ENCODE measurements at regions not wholly inside any gene's neighbourhood (a gene's known extent, or its start where the extent isn't known, plus 50 kb on each side); places are given as distances from the start of the nearest gene placed in this dataset.

GRCh38 chr3:153679714-153680113, 441.5 kb upstream of the ARHGEF26 start:
- no peak for DNase-seq
- H3K36me3 ChIP-seq (replicated peaks): no peaks in the 10 kb centered on the region
- in situ Hi-C loops (cut with HindIII; ENCODE audit: low pct_ligation_motif_present, low sequenced_read_pairs): no loop called here
- no peaks in the 10 kb centered on the region for H3K27me3 ChIP-seq (replicated peaks)
- H3K27ac ChIP-seq: no peak overlapping the region
- H3K4me3 ChIP-seq (ENCODE audit: low read depth, low read length): no peak overlapping the region
- TF ChIP-seq CTCF (IDR thresholded peaks at IDR 0.05; ENCODE audit: low read depth, low read length, missing control alignments): no peak

- no peak overlapping the region for H3K4me3 ChIP-seq (ENCODE audit: low read depth, low read length)
- no peak for TF ChIP-seq CTCF (IDR thresholded peaks at IDR 0.05; ENCODE audit: low read depth, low read length, missing control alignments)
- DNase-seq: no peak
- in situ Hi-C loops (cut with HindIII; ENCODE audit: low pct_ligation_motif_present, low sequenced_read_pairs): no loop called here
- H3K27me3 ChIP-seq (replicated peaks): no peaks in the 10 kb centered on the region
- no peaks in the 10 kb centered on the region for H3K36me3 ChIP-seq (replicated peaks)
- no peak overlapping the region for H3K27ac ChIP-seq
Measured at GRCh38 chr3:153680526-153680925, 440.7 kb upstream of the ARHGEF26 start.

- no peak for DNase-seq
- no peak overlapping the region for H3K27ac ChIP-seq
- H3K4me3 ChIP-seq (ENCODE audit: low read depth, low read length): no peak overlapping the region
- in situ Hi-C loops (cut with HindIII; ENCODE audit: low pct_ligation_motif_present, low sequenced_read_pairs): no loop called here
- TF ChIP-seq CTCF (IDR thresholded peaks at IDR 0.05; ENCODE audit: low read depth, low read length, missing control alignments): no peak
- H3K27me3 ChIP-seq (replicated peaks): no peaks in the 10 kb centered on the region
- no peaks in the 10 kb centered on the region for H3K36me3 ChIP-seq (replicated peaks)
Measured at GRCh38 chr3:153681057-153681456, 440.1 kb upstream of the ARHGEF26 start.

DNA sequence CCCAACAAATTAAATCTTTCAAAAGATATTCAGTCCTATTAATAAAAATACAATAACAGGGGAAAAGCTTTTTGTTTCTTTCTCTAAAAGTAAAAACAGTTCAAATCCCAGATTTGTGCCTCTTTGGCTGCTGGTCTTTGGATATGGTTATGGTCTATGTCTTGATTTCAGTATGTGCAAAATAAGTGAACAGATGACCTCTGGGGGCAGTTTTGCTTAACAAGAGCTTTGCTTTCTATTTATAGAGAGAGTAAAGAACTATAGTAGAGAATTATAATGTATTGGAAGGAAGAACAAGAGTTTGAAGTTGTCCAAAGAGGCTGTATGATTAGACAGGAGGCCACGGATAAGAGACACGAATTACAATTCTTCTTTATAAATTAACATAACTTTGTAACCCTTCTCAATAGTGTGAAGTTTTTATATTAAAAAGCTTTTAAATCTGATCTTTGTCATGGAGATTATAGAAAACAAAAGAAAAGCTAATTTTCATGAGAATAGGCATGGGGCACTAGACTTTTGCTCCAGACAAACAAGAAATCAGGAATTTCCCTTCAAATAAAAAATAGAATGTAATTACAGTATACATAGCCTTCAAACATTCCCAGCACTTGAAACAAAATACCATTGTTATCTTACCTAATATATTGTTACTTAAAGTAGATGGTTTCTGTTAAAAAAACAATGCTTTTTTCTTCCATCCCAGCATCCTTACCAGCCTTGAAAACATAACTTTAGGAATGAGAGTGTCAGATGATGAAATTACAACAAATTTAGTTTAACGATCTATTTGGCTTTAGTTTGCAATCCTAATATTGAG, 432.7 kb upstream of the ARHGEF26 start:
- Histone ChIP-seq H3K4me3 (ENCODE audit: low read depth, low read length) (no peak overlapping the region), H3K27ac (no peak overlapping the region), H3K27me3 (replicated peaks) (no peaks in the 10 kb centered on the region), H3K36me3 (replicated peaks) (no peaks in the 10 kb centered on the region)
- TF ChIP-seq CTCF (IDR thresholded peaks at IDR 0.05; ENCODE audit: low read depth, low read length, missing control alignments): no peak
- in situ Hi-C loops (cut with HindIII; ENCODE audit: low pct_ligation_motif_present, low sequenced_read_pairs): no loop called here
- DNase-seq: no peak

DNA sequence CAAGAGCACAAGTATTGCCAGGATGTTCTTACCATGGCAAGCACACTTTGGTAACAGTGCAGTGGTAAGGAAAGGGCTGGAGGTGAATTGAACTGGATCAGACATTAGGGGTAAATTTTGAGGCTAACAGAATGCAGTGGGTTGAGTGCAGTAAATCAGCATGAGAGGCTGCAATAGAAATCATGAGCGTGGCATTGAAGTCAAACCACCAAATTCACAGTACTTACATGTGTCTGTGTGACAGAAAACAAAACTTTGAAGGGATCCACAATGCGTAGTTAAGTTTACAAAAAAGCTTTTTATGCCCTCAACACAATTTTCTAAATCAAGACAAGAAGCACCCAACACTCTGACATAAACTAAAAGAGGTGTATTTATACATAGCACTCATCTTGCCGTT, 428.0 kb upstream of the ARHGEF26 start:
- no peaks in the 10 kb centered on the region for H3K36me3 ChIP-seq (replicated peaks)
- no peak for TF ChIP-seq CTCF (IDR thresholded peaks at IDR 0.05; ENCODE audit: low read depth, low read length, missing control alignments)
- no peak overlapping the region for H3K27ac ChIP-seq
- in situ Hi-C loops (cut with HindIII; ENCODE audit: low pct_ligation_motif_present, low sequenced_read_pairs): no loop called here
- DNase-seq: no peak
- no peaks in the 10 kb centered on the region for H3K27me3 ChIP-seq (replicated peaks)
- H3K4me3 ChIP-seq (ENCODE audit: low read depth, low read length): no peak overlapping the region

- no peaks in the 10 kb centered on the region for H3K36me3 ChIP-seq (replicated peaks)
- in situ Hi-C loops (cut with HindIII; ENCODE audit: low pct_ligation_motif_present, low sequenced_read_pairs): no loop called here
- H3K27me3 ChIP-seq (replicated peaks): no peaks in the 10 kb centered on the region
- H3K27ac ChIP-seq: no peak overlapping the region
- TF ChIP-seq CTCF (IDR thresholded peaks at IDR 0.05; ENCODE audit: low read depth, low read length, missing control alignments): no peak
- DNase-seq: no peak
- H3K4me3 ChIP-seq (ENCODE audit: low read depth, low read length): no peak overlapping the region
Measured at GRCh38 chr3:153702106-153702505, 419.1 kb upstream of the ARHGEF26 start.
